ENCODE measurements at regions not wholly inside any gene's neighbourhood (a gene's known extent, or its start where the extent isn't known, plus 50 kb on each side); places are given as distances from the start of the nearest gene placed in this dataset.

GRCh38 chr16:81149614-81150013, 53.4 kb upstream of the GCSH start:
- Histone ChIP-seq H3K4me1 (replicated peaks; ENCODE audit: insufficient read depth) (peaks cover 9% of the 10 kb centered on the region), H3K27me3 (ENCODE audit: insufficient read depth, low read depth) (no peaks in the 10 kb centered on the region), H4K20me1 (ENCODE audit: insufficient read depth) (no peaks in the 10 kb centered on the region), H2AFZ (no peak overlapping the region), H3K9me3 (ENCODE audit: insufficient read depth, low read depth) (no peaks in the 10 kb centered on the region), H3K27ac (no peak overlapping the region), H3F3A (ENCODE audit: insufficient read depth, low read depth) (peaks cover 2% of the 10 kb centered on the region), H3K79me2 (ENCODE audit: low read depth) (no peaks in the 10 kb centered on the region), H3K9me2 (ENCODE audit: insufficient read depth) (no peaks in the 10 kb centered on the region), H3K4me2 (no peak overlapping the region), H3K36me3 (ENCODE audit: low read depth) (no peaks in the 10 kb centered on the region), H3K4me3 (no peak overlapping the region)
- CTCF ChIA-PET: no interaction called here
- intact Hi-C loops (cut with micrococcal nuclease; ENCODE audit: unreplicated experiment): no loop called here
- TF ChIP-seq CTCF (conservative IDR thresholded peaks at IDR 0.05): no peak
- TF ChIP-seq EZH2 (IDR thresholded peaks at IDR 0.05; ENCODE audit: low read depth): no peak
- BruUV-seq (replicated peaks): no TSS peak
- POLR2A ChIA-PET (ENCODE audit: unreplicated experiment): no interaction called here
- no peak for DNase-seq

GRCh38 chr16:81148277-81148676, 52.1 kb upstream of the GCSH start:
- Histone ChIP-seq H3K4me1 (replicated peaks; ENCODE audit: insufficient read depth) (peaks cover 13% of the 10 kb centered on the region), H3K9me3 (ENCODE audit: insufficient read depth, low read depth) (no peaks in the 10 kb centered on the region), H3F3A (ENCODE audit: insufficient read depth, low read depth) (peaks cover 13% of the 10 kb centered on the region), H3K9me2 (ENCODE audit: insufficient read depth) (no peaks in the 10 kb centered on the region), H3K36me3 (ENCODE audit: low read depth) (no peaks in the 10 kb centered on the region), H3K27ac (no peak overlapping the region), H3K4me3 (no peak overlapping the region), H3K27me3 (ENCODE audit: insufficient read depth, low read depth) (no peaks in the 10 kb centered on the region), H4K20me1 (ENCODE audit: insufficient read depth) (no peaks in the 10 kb centered on the region), H3K79me2 (ENCODE audit: low read depth) (no peaks in the 10 kb centered on the region), H2AFZ (no peak overlapping the region), H3K4me2 (no peak overlapping the region)
- ChIA-PET POLR2A (ENCODE audit: unreplicated experiment) (interaction anchor here (1.0 kb wide), 1 partner anchor 47 kb away, joined by 4 read pairs; no protein-coding TSS in a partner anchor), CTCF (no interaction called here)
- no peak for DNase-seq
- TF ChIP-seq CTCF (conservative IDR thresholded peaks at IDR 0.05) (no peak), EZH2 (IDR thresholded peaks at IDR 0.05; ENCODE audit: low read depth) (no peak)
- BruUV-seq (replicated peaks): no TSS peak
- intact Hi-C loops (cut with micrococcal nuclease; ENCODE audit: unreplicated experiment): no loop called here

Data from PC-9 (cell line).